HG03045 (cell line): ENCODE measurements at regions not wholly inside any gene's neighbourhood (a gene's known extent, or its start where the extent isn't known, plus 50 kb on each side); places are given as distances from the start of the nearest gene placed in this dataset.

Source experiments
- ATAC-seq: cut with Tn5 transposase; IDR thresholded peaks from one replicate; pipeline ENCODE4 v1.9.1; 2021; ENCODE audit warnings: mild to moderate bottlenecking, moderate library complexity; ENCODE audit not compliant: unreplicated experiment

DNA sequence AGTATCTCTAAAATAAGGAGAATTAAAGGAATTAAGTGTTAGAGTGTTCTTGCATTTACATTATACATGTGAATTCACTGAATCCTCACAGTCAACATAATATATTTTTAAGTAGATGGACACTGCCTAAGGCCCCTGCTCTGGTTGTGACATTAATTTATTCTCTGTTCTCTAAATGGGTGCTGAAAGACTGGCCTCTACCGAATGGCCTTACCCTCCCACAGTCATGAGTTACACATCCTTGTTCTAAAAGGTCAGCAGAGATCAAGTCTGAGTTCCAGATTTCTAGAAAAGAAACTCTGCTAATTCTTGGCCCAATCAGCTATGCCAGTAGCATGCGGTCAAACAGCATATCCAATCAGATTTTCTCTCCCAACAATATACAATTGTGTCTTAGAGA is 193.2 kb downstream of the TM2D1 start:
- ATAC-seq = no peak

GRCh38 chr1:61523893-61524605 is 200.9 kb downstream of the TM2D1 start:
- ATAC-seq = no peak

DNA sequence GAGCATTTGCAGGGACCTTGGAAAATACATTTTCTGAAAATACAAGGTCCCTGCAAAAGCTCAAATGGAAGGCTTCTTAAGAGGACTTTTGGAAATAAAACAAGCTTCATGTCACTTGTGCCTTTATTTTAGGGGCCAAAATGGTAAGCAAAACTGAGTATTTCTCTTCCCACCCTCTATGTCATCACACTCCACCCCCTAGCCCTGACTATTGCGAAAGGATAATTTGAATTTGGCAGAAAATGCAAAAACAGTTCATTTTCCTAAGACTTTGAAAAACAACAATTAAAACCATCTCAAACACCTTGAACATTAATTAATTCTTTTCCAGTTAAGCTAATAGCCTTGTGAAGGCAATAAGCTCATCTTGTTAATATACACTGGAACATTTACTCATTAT is 201.7 kb downstream of the TM2D1 start:
- no peak for ATAC-seq

DNA sequence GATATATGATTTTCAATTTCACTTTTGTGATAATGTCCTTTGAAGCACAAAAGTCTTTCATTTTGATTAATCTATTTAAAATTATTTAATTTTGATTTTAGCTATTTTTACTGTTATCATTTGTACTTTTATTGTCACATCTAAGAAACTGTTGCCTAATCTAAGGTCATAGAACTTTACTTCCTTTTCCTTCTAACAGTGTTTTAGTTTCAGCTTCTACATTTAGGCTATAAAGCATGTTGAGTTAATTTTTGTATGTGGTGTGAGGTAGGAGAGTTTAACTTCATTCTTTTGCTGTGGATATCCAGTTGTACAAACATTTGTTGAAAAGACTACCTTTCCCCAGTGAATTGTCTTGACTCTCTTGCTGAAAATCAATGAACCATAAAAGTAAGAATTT is 204.5 kb downstream of the TM2D1 start:
- no peak for ATAC-seq

- ATAC-seq = no peak
Measured at GRCh38 chr1:61519631-61520030, 205.3 kb downstream of the TM2D1 start.

DNA sequence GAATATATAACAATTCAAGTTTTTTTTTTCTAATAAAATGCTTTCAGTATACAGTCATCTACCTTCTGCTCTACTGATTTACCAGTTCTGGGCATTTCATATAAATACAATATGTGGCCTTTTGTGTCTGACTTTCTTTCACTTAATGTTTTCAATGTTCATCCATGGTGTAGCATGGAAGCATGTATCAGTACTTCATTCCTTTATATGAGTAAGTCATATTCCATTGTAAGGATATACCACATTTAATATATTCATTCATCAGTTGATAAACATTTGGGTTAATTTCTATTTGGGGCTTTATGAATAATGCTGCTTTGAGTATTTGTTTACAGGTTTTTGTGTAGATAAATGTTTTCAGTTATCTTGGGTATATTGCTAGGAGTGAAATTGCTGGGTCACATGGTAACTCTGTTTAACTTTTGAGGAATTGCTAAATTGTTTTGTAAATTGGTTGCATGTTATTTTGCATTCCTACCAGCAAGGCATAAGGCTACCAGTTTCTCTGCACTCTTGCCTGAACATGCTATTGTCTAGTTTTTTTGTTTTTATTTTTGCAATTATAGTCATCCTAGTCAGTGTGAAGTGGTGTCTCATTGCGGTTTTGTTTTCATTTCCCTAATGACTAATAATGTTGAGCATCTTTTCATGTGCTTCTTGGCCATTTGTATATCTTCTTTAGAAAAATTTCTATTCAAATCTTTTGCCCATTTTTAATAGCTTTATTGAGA is 206.1 kb downstream of the TM2D1 start:
- no peak for ATAC-seq

DNA sequence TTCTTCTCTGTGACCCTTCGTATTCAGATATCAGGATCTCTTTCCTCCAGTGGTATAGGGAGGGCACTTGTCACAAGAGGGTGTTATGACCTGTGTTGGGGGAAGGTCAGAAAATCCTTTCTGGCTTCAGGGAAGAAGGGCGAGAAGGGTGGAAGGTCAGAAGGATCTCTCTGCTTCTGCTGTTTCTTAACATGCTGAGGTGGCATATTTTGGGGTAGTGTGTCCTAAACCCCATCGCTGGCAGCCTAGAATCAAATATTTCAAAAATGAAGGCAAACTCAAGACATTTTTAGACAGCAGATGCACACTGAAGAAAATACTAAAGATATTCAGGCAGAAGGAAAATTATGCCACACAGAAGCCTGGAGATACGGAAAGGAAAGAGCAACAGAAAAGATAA is 207.6 kb downstream of the TM2D1 start:
- ATAC-seq = no peak

DNA sequence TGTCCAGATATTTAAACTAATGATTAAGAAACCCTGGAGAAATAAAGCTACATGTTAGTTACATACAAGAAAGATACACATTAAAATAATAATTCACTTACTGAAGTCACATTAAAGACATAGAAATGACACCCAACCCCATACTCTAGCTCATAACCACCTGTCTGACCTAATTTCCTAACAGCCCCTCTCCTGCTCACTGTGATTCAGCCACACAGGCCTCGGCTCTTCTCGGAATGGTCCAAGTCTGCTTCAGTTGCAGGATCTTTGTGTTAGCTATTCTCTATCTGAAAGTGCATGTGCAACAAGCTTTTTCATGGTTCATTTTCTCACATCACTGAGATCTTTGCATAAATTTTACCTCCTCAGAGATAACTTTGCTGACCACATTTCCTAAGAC is 209.8 kb downstream of the TM2D1 start:
- no peak for ATAC-seq
